Vagina (tissue), 2 donors: ENCODE measurements at regions not wholly inside any gene's neighbourhood (a gene's known extent, or its start where the extent isn't known, plus 50 kb on each side); places are given as distances from the start of the nearest gene placed in this dataset.
"Not testable (repeated sequence)": the region's sequence is repeated elsewhere in the genome, so short reads cannot be mapped to it uniquely, and the experiment has no call there.

Experiments
- CTCF ChIP-seq, 3 experiments: fragments of 450-650 bp in 2 of 3; fragments of 200-600 bp in 1 of 3; sonication (generic) in 1 of 3; IDR thresholded peaks; one replicate each; pipeline ENCODE4 v1.5.1; 2017 to 2019; ENCODE audit warnings: antibody characterized with exemption in 3 of 3, mild to moderate bottlenecking in 2 of 3, moderate library complexity in 2 of 3
- POLR2A ChIP-seq, 2 donors: fragments of 450-650 bp; IDR thresholded peaks; one replicate each; pipeline ENCODE4 v1.6.1; 2017; ENCODE audit warnings: antibody characterized with exemption in 2 of 2, mild to moderate bottlenecking in 2 of 2, moderate library complexity in 2 of 2
- POLR2AphosphoS5 ChIP-seq, 2 donors: sonication (generic); formaldehyde crosslinking; IDR thresholded peaks; one replicate each; pipeline ENCODE4 v1.9.0; 2017; ENCODE audit warnings: antibody characterized with exemption in 2 of 2, mild to moderate bottlenecking in 2 of 2, low read depth in 1 of 2; ENCODE audit not compliant: insufficient read depth in 1 of 2

GRCh38 chr12:84154991-84155930, 757.3 kb downstream of the SLC6A15 start:
- TF ChIP-seq POLR2A (IDR thresholded peaks at IDR 0.05); CTCF (IDR thresholded peaks at IDR 0.05); POLR2AphosphoS5 (IDR thresholded peaks at IDR 0.05; ENCODE audit: insufficient read depth in 1 of 2, low read depth in 1 of 2): not testable (repeated sequence)
